Effector memory CD8-positive, alpha-beta T cell (primary cell): ENCODE measurements at regions not wholly inside any gene's neighbourhood (a gene's known extent, or its start where the extent isn't known, plus 50 kb on each side); places are given as distances from the start of the nearest gene placed in this dataset.
"Not testable (repeated sequence)": the region's sequence is repeated elsewhere in the genome, so short reads cannot be mapped to it uniquely, and the experiment has no call there.

Experiments used
- ATAC-seq: fragments of 150-1000 bp; cut with Tn5 transposase; replicated peaks from 2 replicates; pipeline ENCODE4 v1.10.0; 2021; ENCODE audit warnings: mild to moderate bottlenecking, moderate library complexity
- DNase-seq, 3 experiments: peaks; one replicate each; pipeline ENCODE4 v3.0.0; 2021
- H3K27ac Mint-ChIP-seq, 2 donors: one replicate each; pipeline ENCODE4 v1.8.0; 2022; ENCODE audit warnings: mild to moderate bottlenecking in 2 of 2, mixed read lengths in 2 of 2, moderate library complexity in 2 of 2
- H3K27me3 Mint-ChIP-seq, 2 donors: one replicate each; pipeline ENCODE4 v1.8.0; 2022; ENCODE audit warnings: mixed read lengths in 2 of 2
- H3K36me3 Mint-ChIP-seq: one replicate; pipeline ENCODE4 v1.8.0; 2022; ENCODE audit warnings: mild to moderate bottlenecking, moderate library complexity, mixed read lengths; ENCODE audit not compliant: insufficient read depth
- H3K4me1 Mint-ChIP-seq, 2 donors: one replicate each; pipeline ENCODE4 v1.8.0; 2022; ENCODE audit warnings: low read depth in 2 of 2, mixed read lengths in 2 of 2
- H3K4me3 Mint-ChIP-seq, 2 donors: one replicate each; pipeline ENCODE4 v1.8.0; 2022; ENCODE audit warnings: mild to moderate bottlenecking in 2 of 2, mixed read lengths in 2 of 2, moderate library complexity in 2 of 2
- H3K9me3 Mint-ChIP-seq, 2 donors: one replicate each; pipeline ENCODE4 v1.8.0; 2022; ENCODE audit warnings: mixed read lengths in 2 of 2

DNA sequence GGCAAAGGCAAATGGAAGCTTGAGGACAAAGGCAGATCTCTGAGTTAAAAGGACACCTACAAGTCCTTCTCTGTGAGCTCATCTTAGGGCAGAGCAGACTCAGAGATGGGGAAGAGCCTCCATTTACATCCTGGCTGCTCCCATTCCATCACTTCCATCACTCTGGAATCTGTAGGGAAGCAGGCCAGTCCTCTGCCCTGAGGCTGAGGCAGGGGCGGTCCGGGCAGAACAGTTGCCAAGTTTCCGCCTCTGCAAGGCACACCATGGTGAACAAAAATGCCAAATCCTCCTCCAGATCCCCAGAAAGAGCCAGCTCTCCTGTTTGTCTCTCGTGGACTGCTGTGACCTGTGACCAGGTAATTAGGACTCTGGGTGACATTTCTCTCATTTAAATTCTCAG lies 209.6 kb upstream of the SSTR4 start:
- Mint-ChIP-seq H3K36me3 (no peaks in the 10 kb centered on the region), H3K27me3 (no peaks in the 10 kb centered on the region), H3K4me3 (no peak overlapping the region), H3K4me1 (no peaks in the 10 kb centered on the region), H3K27ac (no peak overlapping the region), H3K9me3 (peaks cover 0 to 2% of the 10 kb centered on the region in 2 donors)
- no peak for DNase-seq
- ATAC-seq, result no peak

DNA sequence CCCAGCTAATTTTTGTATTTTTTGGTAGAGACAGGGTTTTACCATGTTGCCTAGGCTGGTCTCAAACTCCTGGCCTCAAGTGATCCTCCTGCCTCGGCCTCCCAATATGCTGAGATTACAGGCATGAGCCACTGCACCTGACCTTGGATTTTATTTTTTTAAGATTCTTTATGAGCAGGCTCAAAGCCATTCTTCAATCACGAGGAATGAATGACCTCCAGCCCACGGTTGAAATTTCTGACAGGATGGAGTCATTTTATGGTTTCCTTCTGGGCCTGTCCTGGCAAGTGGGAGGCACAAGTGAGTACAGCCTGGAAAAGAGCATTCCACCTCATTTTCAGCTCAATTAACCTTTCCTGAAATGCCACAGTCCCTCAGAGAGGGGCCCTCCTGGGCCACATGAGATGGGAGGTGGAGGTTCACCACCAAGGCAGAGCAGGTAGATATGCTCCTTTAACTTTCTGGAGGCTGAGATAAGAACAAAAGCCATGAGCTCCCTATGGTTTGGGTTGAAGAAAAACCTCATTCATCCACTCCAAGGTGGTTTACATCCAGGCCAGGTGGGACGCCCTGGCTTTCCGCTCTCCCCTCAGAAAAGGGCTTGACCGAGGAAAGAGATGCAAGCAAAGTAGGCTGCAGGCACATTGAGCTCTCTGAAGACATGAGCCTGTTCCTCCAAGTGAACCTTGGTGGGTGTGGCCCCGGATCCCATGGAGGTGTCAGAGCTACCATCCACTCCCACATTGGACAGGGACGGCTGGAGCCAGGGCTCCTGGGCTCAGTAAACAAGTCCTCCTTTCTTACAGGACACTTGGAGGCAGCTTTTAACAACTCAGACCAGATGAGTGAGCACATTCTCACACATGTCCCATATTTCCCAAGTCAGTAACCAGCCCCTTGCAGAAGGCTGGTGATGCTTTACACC lies 208.5 kb upstream of the SSTR4 start:
- Mint-ChIP-seq H3K27ac (no peak overlapping the region), H3K9me3 (peaks cover 0 to 2% of the 10 kb centered on the region in 2 donors), H3K4me1 (no peaks in the 10 kb centered on the region), H3K36me3 (no peaks in the 10 kb centered on the region), H3K4me3 (no peak overlapping the region), H3K27me3 (no peaks in the 10 kb centered on the region)
- DNase-seq (no peak), ATAC-seq (no peak)

GRCh38 chr20:22827916-22828315 lies 207.2 kb upstream of the SSTR4 start:
- Mint-ChIP-seq H3K4me3 (no peak overlapping the region), H3K36me3 (no peaks in the 10 kb centered on the region), H3K27me3 (no peaks in the 10 kb centered on the region), H3K9me3 (peaks cover 0 to 2% of the 10 kb centered on the region in 2 donors), H3K4me1 (no peaks in the 10 kb centered on the region), H3K27ac (no peak overlapping the region)
- DNase-seq, result no peak
- ATAC-seq, result no peak

DNA sequence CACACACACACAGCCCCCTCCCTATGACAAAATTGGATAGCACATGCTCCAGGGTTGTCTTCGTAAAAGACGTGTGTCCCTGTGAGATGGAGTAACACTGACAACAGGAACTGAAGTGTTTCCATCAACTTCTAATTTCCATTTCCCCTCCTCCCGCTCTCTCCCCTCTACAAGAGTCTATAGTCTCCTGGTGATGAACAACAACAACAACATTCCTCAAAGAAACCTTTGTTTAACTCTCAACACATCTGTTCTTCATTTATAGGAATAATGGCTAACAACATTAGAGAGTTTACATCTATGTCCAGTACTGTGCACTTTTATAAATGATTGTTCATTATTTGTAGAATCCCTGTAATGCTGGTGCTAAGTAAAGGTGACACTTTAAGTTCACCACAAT lies 205.8 kb upstream of the SSTR4 start:
- ATAC-seq (no peak), DNase-seq (no peak)
- Mint-ChIP-seq H3K27ac (no peak overlapping the region), H3K4me1 (no peaks in the 10 kb centered on the region), H3K27me3 (no peaks in the 10 kb centered on the region), H3K9me3 (peaks cover 0 to 2% of the 10 kb centered on the region in 2 donors), H3K4me3 (no peak overlapping the region), H3K36me3 (no peaks in the 10 kb centered on the region)

DNA sequence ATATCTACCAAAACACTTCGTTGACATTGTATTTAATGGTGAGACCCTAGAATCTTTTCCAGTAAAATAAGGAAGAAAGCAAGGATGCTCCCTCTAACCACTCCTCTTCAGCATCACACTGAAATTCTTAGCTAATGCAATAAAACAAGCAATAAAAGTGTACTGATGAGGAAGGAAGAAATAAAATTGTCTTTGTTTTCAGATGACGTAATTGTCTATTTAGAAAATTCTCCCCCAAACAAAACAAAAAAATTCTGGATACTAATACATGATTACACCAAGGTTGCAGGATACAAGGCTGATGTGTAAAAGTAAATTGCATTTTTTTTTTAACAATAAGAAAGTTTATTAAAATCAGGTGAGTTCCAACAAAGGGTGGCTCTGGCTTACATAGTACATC lies 205.0 kb upstream of the SSTR4 start:
- DNase-seq, result no peak
- no peak for ATAC-seq
- no peak overlapping the region for H3K27ac Mint-ChIP-seq
- H3K4me1 Mint-ChIP-seq, result no peaks in the 10 kb centered on the region
- no peak overlapping the region for H3K4me3 Mint-ChIP-seq
- H3K36me3 Mint-ChIP-seq, result no peaks in the 10 kb centered on the region
- H3K27me3 Mint-ChIP-seq, result no peaks in the 10 kb centered on the region
- peaks cover 3 to 5% of the 10 kb centered on the region in 2 donors for H3K9me3 Mint-ChIP-seq

- H3K9me3 Mint-ChIP-seq, H3K27ac Mint-ChIP-seq, H3K36me3 Mint-ChIP-seq, ATAC-seq, H3K4me3 Mint-ChIP-seq, H3K27me3 Mint-ChIP-seq, H3K4me1 Mint-ChIP-seq, DNase-seq: not testable (repeated sequence)
These were observed 204.4 kb upstream of the SSTR4 start for GRCh38 chr20:22830715-22831114.

- Mint-ChIP-seq H3K4me1 (no peaks in the 10 kb centered on the region), H3K27me3 (no peaks in the 10 kb centered on the region), H3K36me3 (no peaks in the 10 kb centered on the region), H3K9me3 (peaks cover 3 to 14% of the 10 kb centered on the region in 2 donors), H3K4me3 (no peak overlapping the region), H3K27ac (no peak overlapping the region)
- no peak for DNase-seq
- ATAC-seq, result no peak
These were observed 201.3 kb upstream of the SSTR4 start for GRCh38 chr20:22833851-22834250.

DNA sequence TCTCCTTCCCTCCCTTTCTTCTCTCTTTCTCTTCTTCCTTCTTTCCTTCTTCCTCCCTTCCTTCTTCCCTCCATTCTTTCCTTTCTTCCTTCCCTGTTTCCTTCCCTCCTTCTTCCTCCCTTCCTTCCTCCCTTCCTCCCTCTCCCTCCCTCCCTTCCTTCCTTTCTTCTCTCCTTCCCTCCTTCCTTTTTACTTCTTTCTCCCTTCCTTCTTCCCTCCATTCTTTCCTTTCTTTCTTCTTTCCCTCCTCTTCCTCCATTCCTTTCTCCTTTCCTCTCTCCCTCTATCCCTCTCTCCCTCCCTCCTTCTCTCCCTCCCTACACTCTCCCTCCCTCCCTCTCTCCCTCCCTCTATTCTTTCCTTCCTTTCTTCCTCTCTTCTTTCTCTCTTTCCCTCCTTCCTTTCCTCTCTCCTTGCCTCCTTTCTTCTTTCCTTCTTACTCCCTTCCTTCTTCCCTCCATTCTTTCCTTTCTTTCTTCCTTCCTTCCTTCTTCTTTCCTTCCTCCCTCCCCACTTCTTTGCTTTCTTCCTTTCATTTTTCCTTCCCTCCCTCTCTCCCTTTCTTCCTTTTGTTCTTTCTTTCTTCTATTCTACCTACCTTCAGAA lies 200.4 kb upstream of the SSTR4 start:
- peaks cover 3 to 14% of the 10 kb centered on the region in 2 donors for H3K9me3 Mint-ChIP-seq

GRCh38 chr20:22836211-22836610 lies 198.9 kb upstream of the SSTR4 start:
- Mint-ChIP-seq H3K27me3 (no peaks in the 10 kb centered on the region), H3K9me3 (peaks cover 3 to 14% of the 10 kb centered on the region in 2 donors), H3K36me3 (no peaks in the 10 kb centered on the region), H3K4me1 (no peaks in the 10 kb centered on the region), H3K4me3 (no peak overlapping the region), H3K27ac (no peak overlapping the region)
- ATAC-seq (no peak), DNase-seq (no peak)

More for the DNA sequence above, 200.4 kb upstream of the SSTR4 start:
- no peak for DNase-seq
- ATAC-seq, result no peak
- no peak overlapping the region for H3K4me3 Mint-ChIP-seq
- H3K4me1 Mint-ChIP-seq, result no peaks in the 10 kb centered on the region
- no peaks in the 10 kb centered on the region for H3K27me3 Mint-ChIP-seq
- no peaks in the 10 kb centered on the region for H3K36me3 Mint-ChIP-seq
- no peak overlapping the region for H3K27ac Mint-ChIP-seq

- no peak overlapping the region for H3K27ac Mint-ChIP-seq
- H3K4me1 Mint-ChIP-seq, result no peaks in the 10 kb centered on the region
- H3K27me3 Mint-ChIP-seq, result no peaks in the 10 kb centered on the region
- DNase-seq (no peak), ATAC-seq (no peak)
- H3K4me3 Mint-ChIP-seq, result no peak overlapping the region
- H3K9me3 Mint-ChIP-seq, result peaks cover 3 to 14% of the 10 kb centered on the region in 2 donors
- H3K36me3 Mint-ChIP-seq, result no peaks in the 10 kb centered on the region
These were observed 198.2 kb upstream of the SSTR4 start for GRCh38 chr20:22836877-22837276.

- Mint-ChIP-seq H3K27me3 (no peaks in the 10 kb centered on the region), H3K27ac (no peak overlapping the region), H3K4me3 (no peak overlapping the region), H3K9me3 (peaks cover 3 to 14% of the 10 kb centered on the region in 2 donors), H3K4me1 (no peaks in the 10 kb centered on the region), H3K36me3 (no peaks in the 10 kb centered on the region)
- ATAC-seq (no peak), DNase-seq (no peak)
These were observed 197.1 kb upstream of the SSTR4 start for GRCh38 chr20:22838001-22838400.

GRCh38 chr20:22841846-22842245 lies 193.3 kb upstream of the SSTR4 start:
- no peaks in the 10 kb centered on the region for H3K27me3 Mint-ChIP-seq
- no peak for DNase-seq
- no peaks in the 10 kb centered on the region for H3K4me1 Mint-ChIP-seq
- no peaks in the 10 kb centered on the region for H3K36me3 Mint-ChIP-seq
- no peak for ATAC-seq
- no peak overlapping the region for H3K27ac Mint-ChIP-seq
- peaks cover 0 to 5% of the 10 kb centered on the region in 2 donors for H3K9me3 Mint-ChIP-seq
- H3K4me3 Mint-ChIP-seq, result no peak overlapping the region

- Mint-ChIP-seq H3K4me1 (no peaks in the 10 kb centered on the region), H3K36me3 (no peaks in the 10 kb centered on the region), H3K4me3 (no peak overlapping the region), H3K27me3 (no peaks in the 10 kb centered on the region), H3K9me3 (no peaks in the 10 kb centered on the region), H3K27ac (no peak overlapping the region)
- no peak for DNase-seq
- no peak for ATAC-seq
These were observed 192.3 kb upstream of the SSTR4 start for GRCh38 chr20:22842793-22843192.

DNA sequence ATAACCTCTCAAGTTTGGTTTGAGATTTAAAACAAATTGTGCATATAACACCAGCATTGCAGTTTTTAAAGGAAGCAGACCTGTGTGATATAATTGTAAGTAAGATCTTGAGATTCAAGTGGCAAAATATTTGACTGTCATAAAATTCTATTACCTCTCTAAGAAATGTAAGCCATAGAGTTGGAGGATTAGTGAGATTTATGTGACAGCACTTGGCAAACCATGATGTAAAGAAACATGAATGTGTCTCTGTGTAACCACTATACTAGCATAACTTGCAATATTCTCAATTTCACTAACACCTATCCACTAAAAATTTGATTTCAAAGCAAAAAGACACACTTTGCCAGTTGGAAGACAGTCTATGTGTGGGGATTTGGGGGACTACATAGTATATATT lies 190.2 kb upstream of the SSTR4 start:
- Mint-ChIP-seq H3K4me3 (no peak overlapping the region), H3K36me3 (no peaks in the 10 kb centered on the region)
- ATAC-seq, result no peak

More for the DNA sequence above, 190.2 kb upstream of the SSTR4 start:
- Mint-ChIP-seq H3K4me1 (no peaks in the 10 kb centered on the region), H3K27ac (no peak overlapping the region), H3K9me3 (no peaks in the 10 kb centered on the region), H3K27me3 (no peaks in the 10 kb centered on the region)
- DNase-seq, result no peak
